Gastroesophageal sphincter (tissue), 4 donors: ENCODE measurements at regions not wholly inside any gene's neighbourhood (a gene's known extent, or its start where the extent isn't known, plus 50 kb on each side); places are given as distances from the start of the nearest gene placed in this dataset.

Experiments
- ATAC-seq: fragments of 150-250 bp; one replicate; pipeline ENCODE4 v1.9.1; 2016; ENCODE audit warnings: mild to moderate bottlenecking, moderate library complexity
- H3K27ac ChIP-seq, 4 donors: fragments of 200-600 bp; sonication (generic) in 3 of 4; 1 replicate in 3 of 4; 2 replicates in 1 of 4; pipeline ENCODE4 v1.5.1; 2016 to 2019
- H3K27me3 ChIP-seq: fragments of 200-600 bp; sonication (generic); one replicate; pipeline ENCODE4 v1.5.1; 2019
- H3K36me3 ChIP-seq, 2 donors: fragments of 200-600 bp; sonication (generic); one replicate each; pipeline ENCODE4 v1.5.1; 2019; ENCODE audit warnings: control low read depth in 1 of 2
- H3K4me1 ChIP-seq, 3 donors: fragments of 200-600 bp; sonication (generic); 1 replicate in 2 of 3; 2 replicates in 1 of 3; pipeline ENCODE4 v1.5.1; 2016 to 2019; ENCODE audit warnings: control low read depth in 2 of 3
- H3K4me3 ChIP-seq, 2 donors: fragments of 200-600 bp; sonication (generic); one replicate each; pipeline ENCODE4 v1.5.1; 2019; ENCODE audit warnings: mild to moderate bottlenecking in 1 of 2, moderate library complexity in 1 of 2
- H3K9me3 ChIP-seq, 3 donors: fragments of 200-600 bp; sonication (generic); one replicate each; pipeline ENCODE4 v1.5.1; 2017 to 2019; ENCODE audit warnings: control low read depth in 2 of 3
- CTCF ChIP-seq, 4 experiments: fragments of 200-600 bp in 2 of 4; fragments of 450-650 bp in 2 of 4; sonication (generic) in 1 of 4; IDR thresholded peaks; one replicate each; pipeline ENCODE4 v1.5.1; 2017 to 2019; ENCODE audit warnings: antibody characterized with exemption in 4 of 4, mild to moderate bottlenecking in 2 of 4, moderate library complexity in 2 of 4
- EP300 ChIP-seq: sonication (generic); formaldehyde crosslinking; IDR thresholded peaks from one replicate; pipeline ENCODE4 v1.6.1; 2017; ENCODE audit warnings: antibody characterized with exemption, mild to moderate bottlenecking
- POLR2A ChIP-seq, 2 donors: fragments of 450-650 bp; IDR thresholded peaks; one replicate each; pipeline ENCODE4 v1.6.1; 2017; ENCODE audit warnings: antibody characterized with exemption in 2 of 2, mild to moderate bottlenecking in 2 of 2, moderate library complexity in 1 of 2
- POLR2AphosphoS5 ChIP-seq: sonication (generic); formaldehyde crosslinking; IDR thresholded peaks from one replicate; pipeline ENCODE4 v1.6.1; 2017; ENCODE audit warnings: antibody characterized with exemption
- WGBS, 2 donors: methylation state at CpG; one replicate each; pipeline ENCODE4 v1.1.5; 2018; ENCODE audit warnings: low coverage in 1 of 2; 5-methylcytosine and 5-hydroxymethylcytosine counted together

DNA sequence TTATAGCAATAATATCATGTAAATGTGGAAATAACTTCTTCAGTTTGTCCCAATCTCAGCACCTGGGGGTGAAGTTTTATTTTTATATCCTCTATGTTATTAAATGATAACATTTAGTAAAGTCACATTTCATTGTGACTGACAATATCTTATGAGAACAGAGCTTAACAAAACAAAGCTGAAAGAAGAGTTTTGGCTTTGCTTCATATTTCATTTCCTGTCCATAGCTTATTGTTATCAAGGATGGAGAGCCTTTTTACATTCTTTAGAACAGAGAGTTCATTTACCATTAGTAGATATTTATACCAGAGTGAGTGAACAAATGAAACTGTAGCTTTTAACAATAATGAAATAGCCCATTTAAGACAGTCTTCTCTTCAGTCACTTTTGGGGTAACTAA is 231.9 kb upstream of the SGK1 start:
- TF ChIP-seq POLR2AphosphoS5 = no peak
- TF ChIP-seq EP300 = no peak
- TF ChIP-seq POLR2A (IDR thresholded peaks at IDR 0.05) = no peak
- no peak for TF ChIP-seq CTCF (IDR thresholded peaks at IDR 0.05)
- no peak for ATAC-seq
- no peaks in the 10 kb centered on the region for H3K36me3 ChIP-seq

GRCh38 chr6:134546962-134547645 is 229.2 kb upstream of the SGK1 start:
- H3K9me3 ChIP-seq = no peaks in the 10 kb centered on the region
- no peaks in the 10 kb centered on the region for H3K36me3 ChIP-seq
- TF ChIP-seq CTCF (IDR thresholded peaks at IDR 0.05) (no peak), EP300 (no peak), POLR2A (IDR thresholded peaks at IDR 0.05) (no peak)
- H3K27ac ChIP-seq = no peak overlapping the region
- 57 to 60% methylated on average over 8 of the region's 8 CpGs for WGBS, 2 donors
- H3K27me3 ChIP-seq = no peaks in the 10 kb centered on the region
- H3K4me3 ChIP-seq = no peak overlapping the region
- H3K4me1 ChIP-seq = peaks cover 0 to 16% (median 0%) of the 10 kb centered on the region in 3 donors
- ATAC-seq = no peak

More for the DNA sequence above, 231.9 kb upstream of the SGK1 start:
- no peak overlapping the region for H3K27ac ChIP-seq
- H3K9me3 ChIP-seq = no peaks in the 10 kb centered on the region
- H3K4me1 ChIP-seq = peaks cover 0 to 16% (median 0%) of the 10 kb centered on the region in 3 donors
- H3K27me3 ChIP-seq = no peaks in the 10 kb centered on the region
- no peak overlapping the region for H3K4me3 ChIP-seq

DNA sequence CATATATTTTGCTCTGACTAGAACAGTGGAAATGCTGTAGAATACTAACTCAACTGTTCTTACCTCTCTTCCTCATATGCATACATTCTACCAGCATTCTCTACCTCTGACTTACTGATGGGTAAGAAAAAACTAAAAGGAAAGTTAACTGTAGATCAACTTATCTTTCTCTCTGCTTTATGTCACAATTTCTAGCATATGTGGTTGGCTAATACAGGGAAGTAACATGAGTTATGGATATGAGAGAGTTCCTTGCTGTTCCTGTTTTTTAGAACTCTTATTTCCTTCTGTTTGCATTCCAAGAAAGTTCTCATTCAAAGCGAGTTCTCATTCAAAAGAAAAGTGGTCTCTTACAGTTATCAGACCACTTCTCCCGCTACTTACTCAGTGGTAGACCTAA is 226.8 kb upstream of the SGK1 start:
- H3K27me3 ChIP-seq = no peaks in the 10 kb centered on the region
- no peak overlapping the region for H3K4me3 ChIP-seq
- no peaks in the 10 kb centered on the region for H3K9me3 ChIP-seq
- no peak overlapping the region for H3K27ac ChIP-seq
- 86 to 95% methylated on average over 2 of the region's 2 CpGs for WGBS, 2 donors
- H3K4me1 ChIP-seq = no peaks in the 10 kb centered on the region
- no peaks in the 10 kb centered on the region for H3K36me3 ChIP-seq
- TF ChIP-seq EP300 (no peak), CTCF (IDR thresholded peaks at IDR 0.05) (no peak), POLR2AphosphoS5 (no peak), POLR2A (IDR thresholded peaks at IDR 0.05) (no peak)
- no peak for ATAC-seq

DNA sequence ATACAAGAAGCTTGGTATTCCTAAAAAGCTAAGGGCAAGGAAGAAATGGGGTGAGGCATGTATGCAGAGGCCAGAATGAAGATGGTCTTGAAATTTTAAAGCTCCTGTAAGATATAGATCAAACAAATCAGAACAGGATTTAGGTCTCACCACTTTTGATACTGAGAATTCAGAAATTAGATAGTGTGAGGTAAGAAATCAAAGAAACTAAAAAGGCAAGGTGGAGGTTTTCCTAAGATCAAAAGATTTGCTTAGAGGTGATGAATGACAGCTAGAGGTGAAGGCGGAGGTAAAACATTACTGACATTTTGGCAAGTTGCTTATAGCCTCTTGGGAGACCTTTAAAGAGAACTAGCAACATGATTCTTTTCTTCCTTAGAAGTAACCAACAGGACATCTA is 225.2 kb upstream of the SGK1 start:
- 90 to 93% methylated on average over 1 of the region's 1 CpG for WGBS, 2 donors
- Histone ChIP-seq H3K27me3 (no peaks in the 10 kb centered on the region), H3K27ac (no peak overlapping the region), H3K4me1 (no peaks in the 10 kb centered on the region), H3K9me3 (no peaks in the 10 kb centered on the region), H3K4me3 (no peak overlapping the region), H3K36me3 (no peaks in the 10 kb centered on the region)
- no peak for ATAC-seq
- TF ChIP-seq CTCF (IDR thresholded peaks at IDR 0.05) = no peak
- TF ChIP-seq EP300 = no peak
- no peak for TF ChIP-seq POLR2A (IDR thresholded peaks at IDR 0.05)
- no peak for TF ChIP-seq POLR2AphosphoS5

- TF ChIP-seq POLR2AphosphoS5 = no peak
- no peak for TF ChIP-seq POLR2A (IDR thresholded peaks at IDR 0.05)
- no peak for TF ChIP-seq EP300
- no peak for TF ChIP-seq CTCF (IDR thresholded peaks at IDR 0.05)
- no peaks in the 10 kb centered on the region for H3K9me3 ChIP-seq
- H3K36me3 ChIP-seq = no peaks in the 10 kb centered on the region
- H3K27ac ChIP-seq = no peak overlapping the region
- no peaks in the 10 kb centered on the region for H3K27me3 ChIP-seq
- ATAC-seq = no peak
- WGBS, 2 donors = 89 to 100% methylated on average over 1 to 4 of the region's 4 CpGs
- no peaks in the 10 kb centered on the region for H3K4me1 ChIP-seq
- H3K4me3 ChIP-seq = no peak overlapping the region
Measured at GRCh38 chr6:134541001-134541400, 223.1 kb upstream of the SGK1 start.
